Parathyroid adenoma (tissue), 2 donors: ENCODE measurements at regions not wholly inside any gene's neighbourhood (a gene's known extent, or its start where the extent isn't known, plus 50 kb on each side); places are given as distances from the start of the nearest gene placed in this dataset.

Source experiments
- H2AFZ ChIP-seq: fragments of 300-600 bp; sonication (generic); one replicate; pipeline ENCODE4 v1.7.0; 2017; ENCODE audit warnings: antibody characterized with exemption, mild to moderate bottlenecking
- H3K27ac ChIP-seq: fragments of 300-600 bp; sonication (generic); one replicate; pipeline ENCODE4 v1.7.0; 2017
- H3K27me3 ChIP-seq: fragments of 300-600 bp; sonication (generic); one replicate; pipeline ENCODE4 v1.7.0; 2017; ENCODE audit warnings: low read length; ENCODE audit not compliant: control insufficient read depth, insufficient read depth
- H3K36me3 ChIP-seq: fragments of 300-600 bp; sonication (generic); one replicate; pipeline ENCODE4 v1.7.0; 2017; ENCODE audit warnings: low read length; ENCODE audit not compliant: control insufficient read depth, insufficient read depth
- H3K4me1 ChIP-seq: fragments of 300-600 bp; sonication (generic); one replicate; pipeline ENCODE4 v1.7.0; 2017; ENCODE audit warnings: control low read depth
- H3K4me2 ChIP-seq: fragments of 300-600 bp; sonication (generic); one replicate; pipeline ENCODE4 v1.7.0; 2017; ENCODE audit warnings: low read length
- H3K4me3 ChIP-seq: fragments of 300-600 bp; sonication (generic); one replicate; pipeline ENCODE4 v1.7.0; 2017; ENCODE audit warnings: low read depth, low read length
- H3K79me2 ChIP-seq: fragments of 300-600 bp; sonication (generic); one replicate; pipeline ENCODE4 v1.7.0; 2017; ENCODE audit warnings: control low read depth
- H3K9ac ChIP-seq: fragments of 300-600 bp; sonication (generic); one replicate; pipeline ENCODE4 v1.7.0; 2017; ENCODE audit warnings: mild to moderate bottlenecking
- H3K9me3 ChIP-seq: fragments of 300-600 bp; sonication (generic); one replicate; pipeline ENCODE4 v1.7.0; 2017; ENCODE audit warnings: low read length; ENCODE audit not compliant: control insufficient read depth
- TF ChIP-seq, protein P1 (sequence below): fragments of 300-600 bp; sonication (generic); IDR thresholded peaks from one replicate; pipeline ENCODE4 v1.7.0; 2017; ENCODE audit warnings: antibody characterized with exemption, mild to moderate bottlenecking
- donor health status: primary hyperparathyroidism.

- no peak overlapping the region for H2AFZ ChIP-seq
- no peaks in the 10 kb centered on the region for H3K9me3 ChIP-seq
- H3K4me2 ChIP-seq = no peak overlapping the region
- no peaks in the 10 kb centered on the region for H3K36me3 ChIP-seq
- H3K27me3 ChIP-seq = no peaks in the 10 kb centered on the region
- H3K27ac ChIP-seq = no peak overlapping the region
- TF ChIP-seq, protein P1, sequence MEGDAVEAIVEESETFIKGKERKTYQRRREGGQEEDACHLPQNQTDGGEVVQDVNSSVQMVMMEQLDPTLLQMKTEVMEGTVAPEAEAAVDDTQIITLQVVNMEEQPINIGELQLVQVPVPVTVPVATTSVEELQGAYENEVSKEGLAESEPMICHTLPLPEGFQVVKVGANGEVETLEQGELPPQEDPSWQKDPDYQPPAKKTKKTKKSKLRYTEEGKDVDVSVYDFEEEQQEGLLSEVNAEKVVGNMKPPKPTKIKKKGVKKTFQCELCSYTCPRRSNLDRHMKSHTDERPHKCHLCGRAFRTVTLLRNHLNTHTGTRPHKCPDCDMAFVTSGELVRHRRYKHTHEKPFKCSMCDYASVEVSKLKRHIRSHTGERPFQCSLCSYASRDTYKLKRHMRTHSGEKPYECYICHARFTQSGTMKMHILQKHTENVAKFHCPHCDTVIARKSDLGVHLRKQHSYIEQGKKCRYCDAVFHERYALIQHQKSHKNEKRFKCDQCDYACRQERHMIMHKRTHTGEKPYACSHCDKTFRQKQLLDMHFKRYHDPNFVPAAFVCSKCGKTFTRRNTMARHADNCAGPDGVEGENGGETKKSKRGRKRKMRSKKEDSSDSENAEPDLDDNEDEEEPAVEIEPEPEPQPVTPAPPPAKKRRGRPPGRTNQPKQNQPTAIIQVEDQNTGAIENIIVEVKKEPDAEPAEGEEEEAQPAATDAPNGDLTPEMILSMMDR = no peak
- H3K4me1 ChIP-seq = no peaks in the 10 kb centered on the region
- no peaks in the 10 kb centered on the region for H3K79me2 ChIP-seq
- no peak overlapping the region for H3K4me3 ChIP-seq
- H3K9ac ChIP-seq = no peak overlapping the region
Measured at GRCh38 chr16:77117707-77118106, 73.3 kb upstream of the MON1B start.

- Histone ChIP-seq H3K4me2 (no peak overlapping the region), H3K36me3 (no peaks in the 10 kb centered on the region), H3K27ac (no peak overlapping the region), H2AFZ (no peak overlapping the region), H3K9me3 (no peaks in the 10 kb centered on the region), H3K9ac (no peak overlapping the region), H3K27me3 (no peaks in the 10 kb centered on the region), H3K79me2 (no peaks in the 10 kb centered on the region), H3K4me1 (no peaks in the 10 kb centered on the region), H3K4me3 (no peak overlapping the region)
- TF ChIP-seq, protein P1 = no peak
Measured at GRCh38 chr16:77131398-77131797, 59.6 kb upstream of the MON1B start.

DNA sequence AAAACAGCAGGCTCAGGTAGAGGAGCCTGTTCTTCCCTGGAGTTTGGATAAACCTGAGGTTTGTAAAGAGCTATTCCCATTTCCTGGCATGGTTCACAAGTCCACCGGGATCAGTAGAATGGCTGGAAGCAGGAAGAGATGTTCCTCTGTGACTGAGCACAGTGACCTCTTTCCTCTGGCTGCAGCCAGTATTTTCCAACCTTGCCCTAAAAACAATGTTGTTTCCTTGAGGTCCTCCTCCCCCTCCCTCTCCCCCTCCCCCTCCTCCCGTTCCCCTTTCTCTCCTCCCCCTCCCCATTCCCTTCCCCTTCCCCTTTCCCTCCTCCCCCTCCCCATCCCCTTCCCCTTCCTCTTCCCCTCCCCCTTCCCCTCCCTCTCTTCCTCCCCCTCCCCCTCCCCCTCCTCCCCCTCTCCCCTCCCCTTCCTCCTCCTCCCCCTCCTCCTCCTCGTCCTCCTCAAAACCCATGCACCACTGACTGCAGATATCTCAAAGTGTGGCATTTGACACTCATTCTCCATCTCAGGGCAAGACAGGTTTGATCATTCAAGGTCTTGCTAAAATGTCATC is 58.9 kb upstream of the MON1B start:
- H3K36me3 ChIP-seq = no peaks in the 10 kb centered on the region
- H3K27me3 ChIP-seq = no peaks in the 10 kb centered on the region
- H2AFZ ChIP-seq = no peak overlapping the region
- no peaks in the 10 kb centered on the region for H3K4me1 ChIP-seq
- no peaks in the 10 kb centered on the region for H3K79me2 ChIP-seq
- no peak overlapping the region for H3K9ac ChIP-seq
- TF ChIP-seq, protein P1 = no peak
- H3K4me3 ChIP-seq = no peak overlapping the region
- no peak overlapping the region for H3K27ac ChIP-seq
- H3K4me2 ChIP-seq = no peak overlapping the region
- H3K9me3 ChIP-seq = no peaks in the 10 kb centered on the region

DNA sequence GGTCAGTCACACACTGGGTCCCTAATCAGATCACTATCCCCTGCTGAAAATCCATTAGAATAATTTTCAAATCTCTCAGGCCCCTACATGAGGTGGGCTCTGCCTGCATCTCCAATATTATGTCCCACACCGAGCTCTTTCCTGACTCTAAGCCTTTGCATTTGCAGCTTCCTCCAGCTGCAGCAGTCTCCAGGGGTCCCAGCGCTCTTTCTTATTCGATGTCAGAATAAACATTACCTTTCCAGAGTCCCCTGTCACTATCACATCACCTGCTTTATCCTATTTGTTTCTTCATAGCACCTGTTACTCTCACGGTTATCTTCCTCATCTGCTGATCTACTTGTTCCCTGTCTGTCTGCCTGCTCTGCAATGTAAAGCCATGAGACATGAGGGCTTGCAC is 57.3 kb upstream of the MON1B start:
- Histone ChIP-seq H3K9ac (no peak overlapping the region), H3K4me2 (no peak overlapping the region), H3K27me3 (no peaks in the 10 kb centered on the region), H2AFZ (no peak overlapping the region), H3K9me3 (no peaks in the 10 kb centered on the region), H3K79me2 (no peaks in the 10 kb centered on the region), H3K27ac (no peak overlapping the region), H3K4me3 (no peak overlapping the region), H3K4me1 (no peaks in the 10 kb centered on the region), H3K36me3 (no peaks in the 10 kb centered on the region)
- TF ChIP-seq, protein P1 = no peak

- Histone ChIP-seq H3K9ac (no peak overlapping the region), H3K79me2 (no peaks in the 10 kb centered on the region), H3K9me3 (no peaks in the 10 kb centered on the region), H3K4me1 (no peaks in the 10 kb centered on the region), H2AFZ (no peak overlapping the region), H3K4me2 (no peak overlapping the region), H3K4me3 (no peak overlapping the region), H3K27me3 (no peaks in the 10 kb centered on the region), H3K36me3 (no peaks in the 10 kb centered on the region), H3K27ac (no peak overlapping the region)
- TF ChIP-seq, protein P1 = no peak
Measured at GRCh38 chr16:77137045-77137444, 53.9 kb upstream of the MON1B start.
